Non-pigmented ciliary epithelial cell (primary cell): ENCODE measurements at regions not wholly inside any gene's neighbourhood (a gene's known extent, or its start where the extent isn't known, plus 50 kb on each side); places are given as distances from the start of the nearest gene placed in this dataset.
A peak's percentile ranks its signal among the peaks of the same experiment; 100 is the strongest.
"Not testable (repeated sequence)": the region's sequence is repeated elsewhere in the genome, so short reads cannot be mapped to it uniquely, and the experiment has no call there.

Experiments used
- DNase-seq: peaks from one replicate; pipeline ENCODE4 v3.0.0-alpha.2; 2010; ENCODE audit warnings: low read depth

- DNase-seq = no peak
Measured at GRCh38 chr6:80637312-80637711, 530.8 kb downstream of the BCKDHB start.

- DNase-seq = no peak
Measured at GRCh38 chr6:80636689-80637088, 530.2 kb downstream of the BCKDHB start.

- no peak for DNase-seq
Measured at GRCh38 chr6:80633412-80633811, 526.9 kb downstream of the BCKDHB start.

GRCh38 chr6:80625405-80625804, 518.9 kb downstream of the BCKDHB start:
- DNase-seq = no peak

- no peak for DNase-seq
Measured at GRCh38 chr6:80623066-80623815, 516.8 kb downstream of the BCKDHB start.

GRCh38 chr6:80622641-80623040, 516.2 kb downstream of the BCKDHB start:
- no peak for DNase-seq

- no peak for DNase-seq
Measured at GRCh38 chr6:80618953-80619352, 512.5 kb downstream of the BCKDHB start.

GRCh38 chr6:80610846-80611245, 504.4 kb downstream of the BCKDHB start:
- DNase-seq = peak; percentile 49

GRCh38 chr6:80608881-80609280, 502.4 kb downstream of the BCKDHB start:
- peak; percentile 28 for DNase-seq

- DNase-seq = peak; percentile 91
Measured at GRCh38 chr6:80607811-80608391, 501.4 kb downstream of the BCKDHB start.

- no peak for DNase-seq
Measured at GRCh38 chr6:80605165-80605989, 498.9 kb downstream of the BCKDHB start.

- no peak for DNase-seq
Measured at GRCh38 chr6:80603679-80604078, 497.2 kb downstream of the BCKDHB start.

- no peak for DNase-seq
Measured at GRCh38 chr6:80594461-80594860, 488.0 kb downstream of the BCKDHB start.

- no peak for DNase-seq
Measured at GRCh38 chr6:80592436-80592835, 486.0 kb downstream of the BCKDHB start.

- DNase-seq = no peak
Measured at GRCh38 chr6:80586242-80586641, 479.8 kb downstream of the BCKDHB start.

- DNase-seq = no peak
Measured at GRCh38 chr6:80579391-80580023, 473.0 kb downstream of the BCKDHB start.

- not testable (repeated sequence) for DNase-seq
Measured at GRCh38 chr6:80573320-80573719, 466.8 kb downstream of the BCKDHB start.

- DNase-seq = no peak
Measured at GRCh38 chr6:80566361-80566760, 459.9 kb downstream of the BCKDHB start.

GRCh38 chr6:80553071-80553740, 446.7 kb downstream of the BCKDHB start:
- no peak for DNase-seq

- DNase-seq = no peak
Measured at GRCh38 chr6:80550748-80551147, 444.3 kb downstream of the BCKDHB start.

- DNase-seq = no peak
Measured at GRCh38 chr6:80550281-80550680, 443.8 kb downstream of the BCKDHB start.

- DNase-seq = no peak
Measured at GRCh38 chr6:80548532-80548931, 442.1 kb downstream of the BCKDHB start.
